OCI-LY3 (cell line): ENCODE measurements at regions not wholly inside any gene's neighbourhood (a gene's known extent, or its start where the extent isn't known, plus 50 kb on each side); places are given as distances from the start of the nearest gene placed in this dataset.

Source experiments
- H2AFZ ChIP-seq: fragments of 200-600, 300-600 bp; shearing (Covaris generic); 2 replicates; pipeline ENCODE4 v1.6.0; 2014; ENCODE audit warnings: antibody characterized with exemption, low read depth, low read length
- H3K27ac ChIP-seq: fragments of 200-600, 300-600 bp; sonication (generic); 2 replicates; pipeline ENCODE4 v1.5.1; 2014; ENCODE audit warnings: mild to moderate bottlenecking, low read length, moderate library complexity, mixed read lengths
- H3K27me3 ChIP-seq: fragments of 200-600, 300-600 bp; sonication (generic); 2 replicates; pipeline ENCODE4 v1.6.1; 2014; ENCODE audit warnings: low read depth, low read length, mixed read lengths
- H3K36me3 ChIP-seq: fragments of 200-600, 300-600 bp; sonication (generic); replicated peaks from 2 replicates; pipeline ENCODE3; 2014; ENCODE audit warnings: low read depth, low read length, mixed read lengths
- H3K4me1 ChIP-seq: fragments of 300-600, 200-600 bp; sonication (generic); 2 replicates; pipeline ENCODE4 v1.6.1; 2014; ENCODE audit warnings: low read length, mixed read lengths
- H3K4me2 ChIP-seq: fragments of 200-600, 300-600 bp; sonication (generic); 2 replicates; pipeline ENCODE4 v1.6.1; 2014; ENCODE audit warnings: low read length, mixed read lengths
- H3K4me3 ChIP-seq: fragments of 300-600, 200-600 bp; sonication (generic); 2 replicates; pipeline ENCODE4 v1.5.1; 2014; ENCODE audit warnings: antibody characterized with exemption, mild to moderate bottlenecking, low read length, moderate library complexity
- H3K79me2 ChIP-seq: fragments of 300-600, 200-600 bp; shearing (Covaris generic); 2 replicates; pipeline ENCODE4 v1.6.1; 2014; ENCODE audit warnings: mild to moderate bottlenecking, low read length, mixed read lengths
- H3K9ac ChIP-seq: fragments of 300-600, 200-600 bp; shearing (Covaris generic); 2 replicates; pipeline ENCODE4 v1.6.0; 2014; ENCODE audit warnings: mild to moderate bottlenecking, low read length, moderate library complexity
- H3K9me3 ChIP-seq: fragments of 200-600, 300-600 bp; shearing (Covaris generic); 2 replicates; pipeline ENCODE4 v1.6.1; 2014; ENCODE audit warnings: low read length, mixed read lengths; ENCODE audit not compliant: insufficient read depth
- H4K20me1 ChIP-seq: fragments of 200-600, 300-600 bp; sonication (generic); 2 replicates; pipeline ENCODE4 v1.6.1; 2016; ENCODE audit warnings: low read length, mixed read lengths; ENCODE audit not compliant: insufficient read depth
- EZH2phosphoT487 ChIP-seq: fragments of 200-600 bp; shearing (Covaris generic); IDR thresholded peaks from 2 replicates; pipeline ENCODE4 v1.6.1; 2018; ENCODE audit warnings: antibody characterized with exemption, mixed run types, low read depth
- TF ChIP-seq, protein P1 (sequence below): fragments of 200-600, 300-600 bp; sonication (generic); IDR thresholded peaks from 2 replicates; pipeline ENCODE4 v1.5.1; 2014; ENCODE audit warnings: antibody characterized with exemption, low read length, low read depth

- no peaks in the 10 kb centered on the region for H4K20me1 ChIP-seq
- TF ChIP-seq EZH2phosphoT487, result no peak
- TF ChIP-seq, protein P1, sequence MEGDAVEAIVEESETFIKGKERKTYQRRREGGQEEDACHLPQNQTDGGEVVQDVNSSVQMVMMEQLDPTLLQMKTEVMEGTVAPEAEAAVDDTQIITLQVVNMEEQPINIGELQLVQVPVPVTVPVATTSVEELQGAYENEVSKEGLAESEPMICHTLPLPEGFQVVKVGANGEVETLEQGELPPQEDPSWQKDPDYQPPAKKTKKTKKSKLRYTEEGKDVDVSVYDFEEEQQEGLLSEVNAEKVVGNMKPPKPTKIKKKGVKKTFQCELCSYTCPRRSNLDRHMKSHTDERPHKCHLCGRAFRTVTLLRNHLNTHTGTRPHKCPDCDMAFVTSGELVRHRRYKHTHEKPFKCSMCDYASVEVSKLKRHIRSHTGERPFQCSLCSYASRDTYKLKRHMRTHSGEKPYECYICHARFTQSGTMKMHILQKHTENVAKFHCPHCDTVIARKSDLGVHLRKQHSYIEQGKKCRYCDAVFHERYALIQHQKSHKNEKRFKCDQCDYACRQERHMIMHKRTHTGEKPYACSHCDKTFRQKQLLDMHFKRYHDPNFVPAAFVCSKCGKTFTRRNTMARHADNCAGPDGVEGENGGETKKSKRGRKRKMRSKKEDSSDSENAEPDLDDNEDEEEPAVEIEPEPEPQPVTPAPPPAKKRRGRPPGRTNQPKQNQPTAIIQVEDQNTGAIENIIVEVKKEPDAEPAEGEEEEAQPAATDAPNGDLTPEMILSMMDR, result no peak
- no peak overlapping the region; the same call in 1 of the 2 replicates for H3K4me3 ChIP-seq
- H3K79me2 ChIP-seq, result no peaks in the 10 kb centered on the region
- no peak overlapping the region for H3K9ac ChIP-seq
- H3K27me3 ChIP-seq, result no peaks in the 10 kb centered on the region
- peak overlapping the region; percentile 54 for H3K4me2 ChIP-seq
- peaks cover 22% of the 10 kb centered on the region for H3K4me1 ChIP-seq
- no peaks in the 10 kb centered on the region for H3K36me3 ChIP-seq
- no peak overlapping the region for H2AFZ ChIP-seq
- no peaks in the 10 kb centered on the region for H3K9me3 ChIP-seq
- H3K27ac ChIP-seq, result no peak overlapping the region
Measured at GRCh38 chr12:4191642-4192041, 81.9 kb upstream of the CCND2 start.

DNA sequence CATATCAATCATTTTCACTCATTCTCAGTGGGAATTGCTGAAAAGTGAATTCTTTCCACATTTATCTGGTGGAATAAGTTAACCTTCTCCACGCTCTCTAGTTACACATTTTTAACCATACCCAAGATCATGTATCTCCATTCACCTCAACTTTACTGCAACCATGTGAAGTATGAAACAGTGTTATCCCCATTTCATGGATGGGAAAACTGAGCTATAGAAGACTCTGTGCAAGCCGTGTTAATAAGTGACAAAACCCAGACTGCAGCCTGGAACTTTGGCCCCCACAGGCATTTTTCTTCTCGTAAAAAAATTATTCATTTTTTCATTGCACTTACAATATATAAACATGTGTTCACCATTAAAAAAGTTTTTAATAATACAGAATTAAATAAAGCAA is 82.4 kb upstream of the CCND2 start:
- no peak overlapping the region for H2AFZ ChIP-seq
- no peak overlapping the region for H3K27ac ChIP-seq
- H3K79me2 ChIP-seq, result no peaks in the 10 kb centered on the region
- peak overlapping the region; percentile 54 for H3K4me2 ChIP-seq
- H3K9me3 ChIP-seq, result no peaks in the 10 kb centered on the region
- H3K36me3 ChIP-seq, result no peaks in the 10 kb centered on the region
- no peak overlapping the region for H3K9ac ChIP-seq
- H4K20me1 ChIP-seq, result no peaks in the 10 kb centered on the region
- no peak overlapping the region for H3K4me3 ChIP-seq
- no peak for TF ChIP-seq EZH2phosphoT487
- TF ChIP-seq, protein P1, result no peak
- no peaks in the 10 kb centered on the region for H3K27me3 ChIP-seq
- H3K4me1 ChIP-seq, result peaks cover 22% of the 10 kb centered on the region

- Histone ChIP-seq H2AFZ (0 out of 2 replicates have a peak overlapping the region, but pooled peaks have one; percentile 22), H3K9ac (no peak overlapping the region), H3K27me3 (no peaks in the 10 kb centered on the region), H3K36me3 (no peaks in the 10 kb centered on the region), H3K4me2 (peak overlapping the region; percentile 54), H3K4me1 (peaks cover 22% of the 10 kb centered on the region), H3K9me3 (no peaks in the 10 kb centered on the region), H3K4me3 (no peak overlapping the region), H3K79me2 (no peaks in the 10 kb centered on the region), H3K27ac (no peak overlapping the region), H4K20me1 (no peaks in the 10 kb centered on the region)
- TF ChIP-seq, protein P1, result no peak
- no peak for TF ChIP-seq EZH2phosphoT487
Measured at GRCh38 chr12:4190366-4191063, 83.0 kb upstream of the CCND2 start.

DNA sequence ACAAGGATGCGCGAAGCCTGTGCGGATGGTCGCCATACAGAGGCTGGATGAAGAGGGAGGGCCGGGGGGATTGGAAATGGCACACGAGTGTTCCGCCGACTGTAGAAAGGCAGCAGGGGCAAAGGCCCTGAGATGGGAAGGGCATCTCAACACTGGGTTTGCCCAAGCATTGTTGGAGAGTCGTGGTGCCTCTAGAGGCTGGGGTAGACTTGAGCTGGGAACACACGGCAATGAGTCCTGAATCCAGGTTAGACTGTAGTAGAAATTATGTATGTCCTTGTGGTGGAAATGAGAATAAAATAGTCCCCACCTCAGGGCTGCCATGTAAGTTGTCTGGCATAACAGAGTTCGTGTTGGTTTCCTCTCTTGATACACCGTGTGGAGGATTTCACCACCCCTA is 83.8 kb upstream of the CCND2 start:
- TF ChIP-seq, protein P1, result no peak
- TF ChIP-seq EZH2phosphoT487, result no peak
- no peaks in the 10 kb centered on the region for H3K9me3 ChIP-seq
- no peaks in the 10 kb centered on the region for H3K79me2 ChIP-seq
- no peaks in the 10 kb centered on the region for H3K36me3 ChIP-seq
- no peak overlapping the region for H3K9ac ChIP-seq
- H3K27me3 ChIP-seq, result no peaks in the 10 kb centered on the region
- no peak overlapping the region for H3K4me3 ChIP-seq
- no peaks in the 10 kb centered on the region for H4K20me1 ChIP-seq
- peaks cover 22% of the 10 kb centered on the region for H3K4me1 ChIP-seq
- no peak overlapping the region for H3K27ac ChIP-seq
- no peak overlapping the region for H2AFZ ChIP-seq
- no peak overlapping the region for H3K4me2 ChIP-seq
